Mesothelial cell of epicardium (in vitro differentiated cells): ENCODE measurements at regions not wholly inside any gene's neighbourhood (a gene's known extent, or its start where the extent isn't known, plus 50 kb on each side); places are given as distances from the start of the nearest gene placed in this dataset.
A peak's percentile ranks its signal among the peaks of the same experiment; 100 is the strongest.

Experiments used
- DNase-seq, 2 experiments: peaks; one replicate each; pipeline ENCODE4 v3.0.0; 2021; ENCODE audit warnings: low spot score in 2 of 2; ENCODE audit not compliant: unreplicated experiment in 2 of 2
- H3K27ac Mint-ChIP-seq: 2 replicates; pipeline ENCODE4 v1.8.0; 2021; ENCODE audit warnings: mixed read lengths
- H3K27me3 Mint-ChIP-seq: 2 replicates; pipeline ENCODE4 v1.8.0; 2021; ENCODE audit warnings: low read depth, mixed read lengths
- H3K36me3 Mint-ChIP-seq: 2 replicates; pipeline ENCODE4 v1.8.0; 2021; ENCODE audit warnings: mixed read lengths
- H3K4me1 Mint-ChIP-seq: 2 replicates; pipeline ENCODE4 v1.8.0; 2021; ENCODE audit warnings: mixed read lengths
- H3K4me3 Mint-ChIP-seq: 2 replicates; pipeline ENCODE4 v1.8.0; 2021; ENCODE audit warnings: mild to moderate bottlenecking, moderate library complexity, mixed read lengths
- H3K9me3 Mint-ChIP-seq: 2 replicates; pipeline ENCODE4 v1.8.0; 2021; ENCODE audit warnings: mixed read lengths
- CTCF ChIP-seq: fragments of 200-600 bp; sonication (generic); IDR thresholded peaks from one replicate; pipeline ENCODE4 v1.5.0; 2021; ENCODE audit warnings: antibody characterized with exemption; ENCODE audit not compliant: unreplicated experiment

GRCh38 chr2:188893972-188894371, 80.2 kb upstream of the COL3A1 start:
- Mint-ChIP-seq H3K4me1 (peaks cover 28% of the 10 kb centered on the region), H3K36me3 (peaks cover 5% of the 10 kb centered on the region), H3K9me3 (peaks cover 9% of the 10 kb centered on the region), H3K27ac (peak overlapping the region; percentile 72), H3K27me3 (no peaks in the 10 kb centered on the region), H3K4me3 (no peak overlapping the region)
- no peak for TF ChIP-seq CTCF
- no peak for DNase-seq

GRCh38 chr2:188894979-188895378, 79.2 kb upstream of the COL3A1 start:
- H3K9me3 Mint-ChIP-seq: peaks cover 11% of the 10 kb centered on the region
- H3K4me1 Mint-ChIP-seq: peaks cover 34% of the 10 kb centered on the region
- H3K4me3 Mint-ChIP-seq: no peak overlapping the region
- no peaks in the 10 kb centered on the region for H3K27me3 Mint-ChIP-seq
- DNase-seq: no peak
- no peak overlapping the region for H3K27ac Mint-ChIP-seq
- peaks cover 1% of the 10 kb centered on the region for H3K36me3 Mint-ChIP-seq
- TF ChIP-seq CTCF: no peak

- no peak for DNase-seq
- H3K9me3 Mint-ChIP-seq: peaks cover 14% of the 10 kb centered on the region
- H3K27ac Mint-ChIP-seq: no peak overlapping the region
These were observed 77.1 kb upstream of the COL3A1 start for GRCh38 chr2:188897096-188897495.

GRCh38 chr2:188898261-188898660, 75.9 kb upstream of the COL3A1 start:
- TF ChIP-seq CTCF: no peak
- DNase-seq: no peak
- H3K4me1 Mint-ChIP-seq: peaks cover 31% of the 10 kb centered on the region
- peaks cover 14% of the 10 kb centered on the region for H3K9me3 Mint-ChIP-seq
- no peaks in the 10 kb centered on the region for H3K27me3 Mint-ChIP-seq
- no peak overlapping the region for H3K27ac Mint-ChIP-seq
- H3K36me3 Mint-ChIP-seq: no peaks in the 10 kb centered on the region
- no peak overlapping the region for H3K4me3 Mint-ChIP-seq

More at GRCh38 chr2:188897096-188897495, 77.1 kb upstream of the COL3A1 start:
- Mint-ChIP-seq H3K4me1 (peaks cover 33% of the 10 kb centered on the region), H3K27me3 (no peaks in the 10 kb centered on the region), H3K36me3 (no peaks in the 10 kb centered on the region), H3K4me3 (no peak overlapping the region)
- TF ChIP-seq CTCF: no peak

- Mint-ChIP-seq H3K9me3 (peaks cover 30% of the 10 kb centered on the region), H3K36me3 (no peaks in the 10 kb centered on the region), H3K4me1 (peaks cover 17% of the 10 kb centered on the region), H3K27me3 (no peaks in the 10 kb centered on the region), H3K27ac (peak overlapping the region; percentile 37), H3K4me3 (no peak overlapping the region)
- no peak for DNase-seq
- no peak for TF ChIP-seq CTCF
These were observed 71.2 kb upstream of the COL3A1 start for GRCh38 chr2:188902901-188903491.

GRCh38 chr2:188903740-188904139, 70.4 kb upstream of the COL3A1 start:
- H3K4me3 Mint-ChIP-seq: no peak overlapping the region
- H3K27me3 Mint-ChIP-seq: no peaks in the 10 kb centered on the region
- no peak overlapping the region for H3K27ac Mint-ChIP-seq
- H3K36me3 Mint-ChIP-seq: no peaks in the 10 kb centered on the region
- peaks cover 30% of the 10 kb centered on the region for H3K9me3 Mint-ChIP-seq
- no peak for TF ChIP-seq CTCF
- DNase-seq: no peak
- H3K4me1 Mint-ChIP-seq: peaks cover 13% of the 10 kb centered on the region
